Body of pancreas (tissue), 4 donors: ENCODE measurements at regions not wholly inside any gene's neighbourhood (a gene's known extent, or its start where the extent isn't known, plus 50 kb on each side); places are given as distances from the start of the nearest gene placed in this dataset.
A peak's percentile ranks its signal among the peaks of the same experiment; 100 is the strongest.

Experiments
- ATAC-seq: fragments of 150-250 bp; one replicate; pipeline ENCODE4 v1.9.1; 2016
- DNase-seq, 4 donors: peaks; one replicate each; pipeline ENCODE4 v3.0.0-alpha.2; 2019
- H3K27ac ChIP-seq, 4 donors: fragments of 200-600 bp; sonication (generic); 1 replicate in 3 of 4; 2 replicates in 1 of 4; pipeline versions ENCODE4 v1.5.1 to v1.6.1; 2016 to 2019; ENCODE audit warnings: mild to moderate bottlenecking in 1 of 4, mixed read lengths in 1 of 4, moderate library complexity in 1 of 4
- H3K27me3 ChIP-seq, 2 donors: fragments of 200-600 bp; sonication (generic); one replicate each; pipeline ENCODE4 v1.6.0; 2016; ENCODE audit warnings: mild to moderate bottlenecking in 1 of 2
- H3K36me3 ChIP-seq, 2 donors: fragments of 200-600 bp; sonication (generic); replicated peaks in 1 of 2; 2 replicates each; pipeline ENCODE4 v1.5.1; 2016; ENCODE audit warnings: low read depth in 2 of 2; ENCODE audit not compliant: insufficient read depth in 1 of 2
- H3K4me1 ChIP-seq: fragments of 200-600 bp; sonication (generic); one replicate; pipeline ENCODE4 v1.6.0; 2016
- H3K4me3 ChIP-seq, 2 donors: fragments of 200-600 bp; sonication (generic); 1 replicate in 1 of 2; 2 replicates in 1 of 2; pipeline ENCODE4 v1.5.1; 2016 to 2019
- H3K9me3 ChIP-seq, 3 donors: fragments of 200-600 bp; sonication (generic); 1 replicate in 2 of 3; 2 replicates in 1 of 3; pipeline ENCODE4 v1.5.1; 2016
- POLR2A ChIP-seq, 3 donors: fragments of 450-650 bp; IDR thresholded peaks; one replicate each; pipeline ENCODE4 v1.6.1; 2016; ENCODE audit warnings: antibody characterized with exemption in 3 of 3, mild to moderate bottlenecking in 2 of 3
- WGBS, 2 donors: methylation state at CpG; one replicate each; pipeline ENCODE4 v1.1.5; 2017; 5-methylcytosine and 5-hydroxymethylcytosine counted together
- intact Hi-C: fragments of 100-400 bp; cut with DNase I; formaldehyde crosslinking; loops from one replicate; pipeline ENCODE4 v1.15.1; 2023
- TF ChIP-seq, protein P1 (sequence below), 7 experiments: fragments of 450-650 bp in 4 of 7; fragments of 200-600 bp in 3 of 7; sonication (generic) in 3 of 7; IDR thresholded peaks; one replicate each; pipeline ENCODE4 v1.5.1; 2016 to 2019; ENCODE audit warnings: antibody characterized with exemption in 7 of 7

DNA sequence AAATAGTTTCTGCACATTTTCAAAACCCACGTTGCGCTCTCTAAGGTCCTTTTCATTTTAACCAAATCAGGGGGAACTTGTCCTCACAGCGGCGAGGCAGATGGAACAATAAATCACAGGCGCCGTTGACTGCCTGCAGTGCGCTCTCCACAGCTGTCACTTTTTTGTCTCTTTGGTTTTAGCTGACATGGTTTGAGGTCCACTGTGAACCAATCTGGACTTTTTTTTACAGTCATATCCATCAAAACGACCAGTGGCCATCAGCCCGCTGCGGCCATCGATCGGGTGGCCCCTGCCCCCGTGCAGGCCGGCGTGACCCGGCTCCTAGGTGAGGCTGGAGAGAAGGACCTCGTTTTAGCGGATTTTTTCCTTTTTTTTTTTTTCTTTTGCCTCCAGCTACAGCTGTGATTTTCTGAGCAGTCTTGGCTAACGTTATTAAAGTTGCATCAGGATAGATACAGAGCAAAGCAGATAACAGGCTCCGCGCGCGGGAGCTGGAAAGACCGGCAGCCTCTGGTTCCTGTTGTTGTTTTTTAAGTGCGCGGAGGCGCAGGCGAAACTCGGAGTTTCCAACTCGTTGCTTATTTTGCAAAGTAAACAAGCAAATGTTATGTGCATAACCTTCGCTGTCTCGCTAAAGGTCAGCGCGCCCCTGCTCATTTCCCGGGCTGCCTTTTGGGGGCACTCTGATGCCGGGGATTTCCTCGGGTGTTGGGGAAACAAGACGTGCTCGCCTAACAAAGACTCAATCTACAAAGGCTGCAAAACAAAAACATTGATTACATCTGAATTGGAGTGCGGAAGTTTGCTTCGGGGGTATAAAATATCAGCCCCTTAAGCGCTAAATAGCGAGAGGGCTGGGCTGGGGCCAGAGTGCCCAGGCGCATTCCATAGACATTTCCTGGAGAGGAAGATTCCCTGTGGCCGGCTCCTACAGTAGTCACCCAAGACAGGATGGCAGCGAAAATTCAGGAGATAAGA, 414.8 kb upstream of the MKI67 start:
- no peak for ATAC-seq

DNA sequence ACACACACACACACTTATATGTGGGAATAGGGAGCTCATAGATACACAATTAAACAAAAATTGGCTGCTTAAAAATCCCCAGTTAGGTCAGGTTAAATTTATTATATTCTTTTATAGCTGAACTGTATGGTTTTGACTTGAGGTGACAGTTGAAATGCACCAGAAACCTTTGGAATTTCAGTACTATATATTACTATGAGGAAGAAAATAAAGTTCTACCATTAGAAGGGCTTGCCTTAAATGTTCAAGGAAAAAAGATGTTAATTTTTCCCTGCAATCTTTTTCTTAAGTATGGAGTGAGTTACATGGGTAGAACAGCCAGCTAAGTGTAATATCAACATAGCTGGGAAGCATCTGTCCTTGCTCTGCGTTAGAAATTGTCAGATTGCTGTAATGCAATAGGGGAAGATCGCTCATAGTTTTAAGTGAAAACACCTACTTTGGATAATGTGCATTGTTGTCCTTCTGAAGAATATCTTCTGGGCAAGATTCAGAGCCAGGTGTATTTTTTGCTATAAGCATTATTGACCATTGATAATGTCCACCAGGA, 415.8 kb upstream of the MKI67 start:
- DNase-seq (no peak), ATAC-seq (no peak)
- no peaks in the 10 kb centered on the region for H3K9me3 ChIP-seq
- WGBS, 2 donors: 50 to 58% methylated on average over 2 of the region's 2 CpGs
- H3K27ac ChIP-seq: no peak overlapping the region
- H3K4me1 ChIP-seq: peaks cover 8% of the 10 kb centered on the region
- TF ChIP-seq, protein P1, sequence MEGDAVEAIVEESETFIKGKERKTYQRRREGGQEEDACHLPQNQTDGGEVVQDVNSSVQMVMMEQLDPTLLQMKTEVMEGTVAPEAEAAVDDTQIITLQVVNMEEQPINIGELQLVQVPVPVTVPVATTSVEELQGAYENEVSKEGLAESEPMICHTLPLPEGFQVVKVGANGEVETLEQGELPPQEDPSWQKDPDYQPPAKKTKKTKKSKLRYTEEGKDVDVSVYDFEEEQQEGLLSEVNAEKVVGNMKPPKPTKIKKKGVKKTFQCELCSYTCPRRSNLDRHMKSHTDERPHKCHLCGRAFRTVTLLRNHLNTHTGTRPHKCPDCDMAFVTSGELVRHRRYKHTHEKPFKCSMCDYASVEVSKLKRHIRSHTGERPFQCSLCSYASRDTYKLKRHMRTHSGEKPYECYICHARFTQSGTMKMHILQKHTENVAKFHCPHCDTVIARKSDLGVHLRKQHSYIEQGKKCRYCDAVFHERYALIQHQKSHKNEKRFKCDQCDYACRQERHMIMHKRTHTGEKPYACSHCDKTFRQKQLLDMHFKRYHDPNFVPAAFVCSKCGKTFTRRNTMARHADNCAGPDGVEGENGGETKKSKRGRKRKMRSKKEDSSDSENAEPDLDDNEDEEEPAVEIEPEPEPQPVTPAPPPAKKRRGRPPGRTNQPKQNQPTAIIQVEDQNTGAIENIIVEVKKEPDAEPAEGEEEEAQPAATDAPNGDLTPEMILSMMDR (IDR thresholded peaks at IDR 0.05): no peak
- TF ChIP-seq POLR2A (IDR thresholded peaks at IDR 0.05): no peak
- H3K36me3 ChIP-seq: no peaks in the 10 kb centered on the region
- H3K27me3 ChIP-seq: no peaks in the 10 kb centered on the region
- H3K4me3 ChIP-seq: no peak overlapping the region
- intact Hi-C loops: no loop called here

More for the DNA sequence above, 414.8 kb upstream of the MKI67 start:
- Histone ChIP-seq H3K4me1 (peaks cover 8% of the 10 kb centered on the region), H3K27me3 (no peaks in the 10 kb centered on the region), H3K9me3 (no peaks in the 10 kb centered on the region), H3K27ac (no peak overlapping the region), H3K4me3 (no peak overlapping the region), H3K36me3 (no peaks in the 10 kb centered on the region)
- WGBS, 2 donors: 3 to 5% methylated on average over 46 of the region's 46 CpGs
- intact Hi-C loops: no loop called here
- peak in 2 of 4 donors; percentile 3 to 15 for DNase-seq
- no peak for TF ChIP-seq POLR2A (IDR thresholded peaks at IDR 0.05)
- TF ChIP-seq, protein P1 (IDR thresholded peaks at IDR 0.05): no peak

DNA sequence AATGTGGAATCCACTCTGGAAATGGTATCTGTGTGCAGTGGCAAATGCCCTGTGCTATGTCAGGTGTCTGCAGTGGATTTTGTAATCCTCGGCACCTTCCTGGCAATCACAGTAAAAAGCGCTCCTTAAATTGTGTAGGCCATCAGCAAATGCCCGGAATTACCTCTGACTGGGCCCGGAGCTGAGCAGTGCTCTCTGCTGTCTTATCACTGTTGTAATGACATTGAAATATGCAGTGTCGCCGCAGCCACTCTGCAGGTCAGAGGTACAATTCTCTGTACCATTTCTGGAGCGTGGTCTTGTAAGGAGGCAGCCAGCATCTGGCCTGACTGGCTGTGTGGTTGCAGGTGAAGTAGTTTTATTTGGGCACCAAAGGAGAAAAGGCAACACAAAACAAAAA, 416.4 kb upstream of the MKI67 start:
- Histone ChIP-seq H3K27ac (no peak overlapping the region), H3K9me3 (no peaks in the 10 kb centered on the region), H3K27me3 (no peaks in the 10 kb centered on the region), H3K36me3 (no peaks in the 10 kb centered on the region), H3K4me1 (peaks cover 8% of the 10 kb centered on the region), H3K4me3 (no peak overlapping the region)
- WGBS, 2 donors: 47 to 56% methylated on average over 7 of the region's 7 CpGs
- intact Hi-C loops: no loop called here
- TF ChIP-seq POLR2A (IDR thresholded peaks at IDR 0.05): no peak
- TF ChIP-seq, protein P1 (IDR thresholded peaks at IDR 0.05): no peak
- no peak for ATAC-seq
- no peak for DNase-seq

DNA sequence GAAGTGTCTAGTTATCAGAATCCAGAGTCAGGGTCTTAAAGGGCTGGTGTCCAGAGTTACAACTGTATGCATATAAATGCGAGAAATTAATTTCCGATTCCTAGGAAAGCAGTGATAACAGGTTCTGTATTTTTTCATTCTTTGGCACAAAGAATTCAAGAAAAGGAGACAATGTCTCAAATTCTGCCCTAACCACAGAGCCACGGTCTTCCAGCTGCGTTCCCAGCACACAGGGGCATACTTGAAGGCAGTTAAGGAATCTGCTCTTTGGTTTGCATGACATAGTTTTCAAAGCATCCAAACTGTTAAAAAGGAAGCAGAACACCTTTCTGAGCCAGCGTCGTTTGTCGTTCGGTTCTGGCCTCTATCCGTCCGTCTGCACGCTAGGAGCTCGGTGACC, 416.9 kb upstream of the MKI67 start:
- H3K36me3 ChIP-seq: no peaks in the 10 kb centered on the region
- DNase-seq (no peak), ATAC-seq (no peak)
- H3K4me1 ChIP-seq: peaks cover 8% of the 10 kb centered on the region
- no peak overlapping the region for H3K27ac ChIP-seq
- H3K4me3 ChIP-seq: no peak overlapping the region
- intact Hi-C loops: no loop called here
- TF ChIP-seq, protein P1 (IDR thresholded peaks at IDR 0.05): no peak
- no peak for TF ChIP-seq POLR2A (IDR thresholded peaks at IDR 0.05)
- H3K27me3 ChIP-seq: no peaks in the 10 kb centered on the region
- WGBS, 2 donors: 77 to 79% methylated on average over 12 of the region's 12 CpGs
- H3K9me3 ChIP-seq: no peaks in the 10 kb centered on the region
